Mesendoderm (in vitro differentiated cells): ENCODE measurements at regions not wholly inside any gene's neighbourhood (a gene's known extent, or its start where the extent isn't known, plus 50 kb on each side); places are given as distances from the start of the nearest gene placed in this dataset.

Experiments
- DNase-seq: peaks from one replicate; pipeline ENCODE4 v3.0.0; 2013
- H2AK5ac ChIP-seq: 2 replicates; pipeline ENCODE4 v1.6.1; 2013; ENCODE audit warnings: low read length, inconsistent platforms
- H2BK120ac ChIP-seq: 2 replicates; pipeline ENCODE4 v1.6.1; 2013; ENCODE audit warnings: low read depth, mild to moderate bottlenecking, low read length, moderate library complexity, mixed read lengths
- H2BK15ac ChIP-seq: replicated peaks from 2 replicates; pipeline ENCODE4 v1.6.1; 2013; ENCODE audit warnings: low read depth, mild to moderate bottlenecking, moderate library complexity
- H2BK5ac ChIP-seq: 2 replicates; pipeline ENCODE4 v1.6.1; 2013; ENCODE audit warnings: low read length, inconsistent platforms
- H3K18ac ChIP-seq: 2 replicates; pipeline ENCODE4 v1.6.1; 2013; ENCODE audit warnings: mild to moderate bottlenecking, low read length, mixed read lengths
- H3K23ac ChIP-seq: one replicate; pipeline ENCODE4 v1.6.1; 2013; ENCODE audit warnings: low read length
- H3K27ac ChIP-seq: 2 replicates; pipeline ENCODE4 v1.5.1; 2013; ENCODE audit warnings: low read depth, mild to moderate bottlenecking, inconsistent platforms, low read length, moderate library complexity
- H3K27me3 ChIP-seq: 2 replicates; pipeline ENCODE4 v1.6.1; 2013; ENCODE audit warnings: low read length, control low read depth, mild to moderate bottlenecking, inconsistent platforms; ENCODE audit not compliant: insufficient read depth, poor library complexity
- H3K36me3 ChIP-seq: 2 replicates; pipeline ENCODE4 v1.6.1; 2013; ENCODE audit warnings: low read length, inconsistent platforms; ENCODE audit not compliant: control insufficient read depth, insufficient read depth
- H3K4ac ChIP-seq: one replicate; pipeline ENCODE4 v1.6.1; 2013; ENCODE audit warnings: low read depth, mild to moderate bottlenecking, low read length, moderate library complexity
- H3K4me1 ChIP-seq: 2 replicates; pipeline ENCODE4 v1.6.1; 2013; ENCODE audit warnings: low read depth, low read length, inconsistent platforms; ENCODE audit not compliant: control insufficient read depth
- H3K4me2 ChIP-seq: 2 replicates; pipeline ENCODE4 v1.6.1; 2013; ENCODE audit warnings: low read length
- H3K4me3 ChIP-seq: 2 replicates; pipeline ENCODE4 v1.5.1; 2013; ENCODE audit warnings: mild to moderate bottlenecking, low read length
- H3K56ac ChIP-seq: one replicate; pipeline ENCODE4 v1.6.1; 2013; ENCODE audit warnings: low read length
- H3K79me1 ChIP-seq: 2 replicates; pipeline ENCODE4 v1.6.1; 2013; ENCODE audit warnings: low read length, inconsistent platforms
- H3K79me2 ChIP-seq: 2 replicates; pipeline ENCODE4 v1.6.1; 2013; ENCODE audit warnings: mild to moderate bottlenecking, low read length; ENCODE audit not compliant: control insufficient read depth, insufficient read depth
- H3K9ac ChIP-seq: 2 replicates; pipeline ENCODE4 v1.6.1; 2013; ENCODE audit warnings: low read length, inconsistent platforms
- H4K5ac ChIP-seq: one replicate; pipeline ENCODE4 v1.6.1; 2013; ENCODE audit warnings: low read length
- H4K8ac ChIP-seq: one replicate; pipeline ENCODE4 v1.6.1; 2013; ENCODE audit warnings: low read depth, mild to moderate bottlenecking, control low read depth, low read length, moderate library complexity
- WGBS: extraction: QIAGEN DNeasy Blood & Tissue Kit; methylation state at CpG from one replicate; pipeline ENCODE4 v1.1.7; 2013; ENCODE audit warnings: low lambda C conversion rate, missing lambda C conversion rate; ENCODE audit not compliant: insufficient coverage; ENCODE audit errors: extremely low coverage; 5-methylcytosine and 5-hydroxymethylcytosine counted together

GRCh38 chr13:85597790-85598500 lies 201.3 kb downstream of the SLITRK6 start:
- no CpG with 5 or more reads among the region's 4 CpGs for whole genome bisulfite sequencing
- no peak overlapping the region for H3K4me2 ChIP-seq
- DNase-seq: no peak

DNA sequence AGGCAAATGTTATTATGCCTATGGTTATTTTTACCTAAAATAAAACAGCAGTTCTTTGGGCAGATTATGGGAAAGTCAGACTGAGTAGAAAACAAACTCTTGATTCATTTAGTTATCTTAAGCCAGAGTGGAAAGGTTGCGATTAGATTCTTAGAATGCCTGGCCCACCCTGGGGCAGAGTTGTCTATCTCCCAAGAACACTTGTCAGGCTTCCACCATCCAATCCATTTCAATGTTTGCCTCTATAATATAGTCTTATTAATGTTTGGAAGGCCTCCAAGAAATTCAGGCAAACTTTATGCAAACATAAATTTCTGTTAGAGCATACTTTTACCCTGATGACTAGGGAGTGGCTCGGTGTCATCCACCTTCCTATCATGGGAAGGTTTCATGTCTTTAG lies 207.0 kb downstream of the SLITRK6 start:
- Histone ChIP-seq H3K9ac (no peak overlapping the region), H3K27ac (no peak overlapping the region), H4K8ac (no peak overlapping the region), H3K4me2 (no peak overlapping the region), H3K4me3 (no peak overlapping the region), H2BK5ac (no peak overlapping the region), H2BK15ac (no peak overlapping the region), H3K79me2 (no peaks in the 10 kb centered on the region), H4K5ac (no peak overlapping the region), H3K18ac (no peak overlapping the region), H2BK120ac (no peak overlapping the region), H2AK5ac (no peak overlapping the region), H3K79me1 (no peaks in the 10 kb centered on the region), H3K27me3 (no peaks in the 10 kb centered on the region), H3K23ac (no peak overlapping the region), H3K36me3 (no peaks in the 10 kb centered on the region), H3K4ac (no peak overlapping the region), H3K56ac (no peak overlapping the region), H3K4me1 (no peaks in the 10 kb centered on the region)
- no peak for DNase-seq
- WGBS: no CpG with 5 or more reads among the region's 2 CpGs

More at GRCh38 chr13:85597790-85598500, 201.3 kb downstream of the SLITRK6 start:
- no peak overlapping the region for H3K4me3 ChIP-seq
- H3K23ac ChIP-seq: no peak overlapping the region
- no peak overlapping the region for H2AK5ac ChIP-seq
- no peak overlapping the region for H3K4ac ChIP-seq
- H3K9ac ChIP-seq: no peak overlapping the region
- H4K8ac ChIP-seq: no peak overlapping the region
- H2BK5ac ChIP-seq: no peak overlapping the region
- no peak overlapping the region for H3K56ac ChIP-seq
- no peak overlapping the region for H2BK15ac ChIP-seq
- H3K27me3 ChIP-seq: no peaks in the 10 kb centered on the region
- H3K79me1 ChIP-seq: no peaks in the 10 kb centered on the region
- H4K5ac ChIP-seq: no peak overlapping the region
- H3K79me2 ChIP-seq: no peaks in the 10 kb centered on the region
- no peaks in the 10 kb centered on the region for H3K36me3 ChIP-seq
- no peak overlapping the region for H3K18ac ChIP-seq
- no peaks in the 10 kb centered on the region for H3K4me1 ChIP-seq
- no peak overlapping the region for H2BK120ac ChIP-seq
- no peak overlapping the region for H3K27ac ChIP-seq

DNA sequence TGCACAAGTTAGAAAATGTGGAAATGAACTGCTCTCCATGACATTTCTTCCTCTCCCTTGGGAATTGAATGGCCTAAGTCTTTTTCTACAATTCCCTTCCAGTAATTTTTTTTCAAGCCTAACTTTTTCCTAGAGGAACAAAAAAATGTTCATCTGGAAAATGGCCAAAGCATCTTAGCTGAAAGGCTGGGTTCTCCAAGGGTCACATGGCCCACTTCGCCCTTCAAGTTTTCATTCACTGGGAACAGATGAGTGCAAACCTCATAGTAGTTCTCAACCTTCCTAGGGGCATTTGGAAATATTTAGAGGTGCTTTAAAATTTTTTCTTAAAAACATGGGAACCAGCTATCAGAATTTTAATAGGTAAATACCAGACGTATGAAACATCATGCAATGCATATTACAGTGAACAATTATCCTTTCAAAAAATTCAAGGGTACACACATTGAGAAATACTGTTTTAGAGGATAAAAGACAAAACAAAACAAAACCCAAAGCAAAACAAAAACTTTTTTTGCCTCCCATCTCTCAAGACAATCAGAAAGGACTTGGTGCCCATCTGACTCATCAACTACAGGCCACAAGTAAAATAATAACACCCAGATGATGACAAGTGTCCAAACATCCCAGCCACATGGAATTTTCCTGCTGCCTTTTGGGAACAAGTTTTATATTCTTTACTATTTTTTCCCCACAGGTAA lies 208.8 kb downstream of the SLITRK6 start:
- Histone ChIP-seq H3K27me3 (no peaks in the 10 kb centered on the region), H3K4ac (no peak overlapping the region), H3K18ac (no peak overlapping the region), H2AK5ac (no peak overlapping the region), H4K5ac (no peak overlapping the region), H3K9ac (no peak overlapping the region), H3K4me1 (no peaks in the 10 kb centered on the region), H3K79me1 (no peaks in the 10 kb centered on the region), H2BK120ac (no peak overlapping the region), H3K27ac (no peak overlapping the region), H3K23ac (no peak overlapping the region), H3K36me3 (no peaks in the 10 kb centered on the region), H2BK15ac (no peak overlapping the region), H3K56ac (no peak overlapping the region), H3K4me3 (no peak overlapping the region), H3K79me2 (no peaks in the 10 kb centered on the region), H3K4me2 (no peak overlapping the region), H4K8ac (no peak overlapping the region), H2BK5ac (no peak overlapping the region)
- DNase-seq: no peak
- WGBS: no CpG with 5 or more reads among the region's 2 CpGs

DNA sequence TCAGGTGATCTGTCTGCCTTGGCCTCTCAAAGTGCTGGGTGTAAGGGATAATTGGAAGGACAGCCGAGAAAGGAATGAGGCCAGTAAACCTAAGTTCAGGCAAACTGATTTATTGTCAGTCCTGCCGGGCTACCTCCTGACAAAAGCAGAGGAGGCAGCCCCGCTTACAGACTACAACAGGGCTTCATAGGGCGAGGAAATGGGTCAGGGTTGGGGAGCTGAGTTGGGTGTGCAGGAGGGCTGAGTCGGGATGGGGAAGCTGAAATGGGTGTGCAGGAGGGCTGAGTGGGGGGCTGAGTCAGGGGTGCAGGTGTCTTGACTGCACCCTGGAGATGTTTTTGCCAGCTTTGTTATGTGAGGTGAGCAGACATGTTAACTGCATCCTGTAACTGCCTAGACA lies 210.2 kb downstream of the SLITRK6 start:
- H3K79me1 ChIP-seq: no peaks in the 10 kb centered on the region
- no peaks in the 10 kb centered on the region for H3K4me1 ChIP-seq
- no peak overlapping the region for H3K23ac ChIP-seq
- H3K4me3 ChIP-seq: no peak overlapping the region
- no peak overlapping the region for H3K27ac ChIP-seq
- no peaks in the 10 kb centered on the region for H3K36me3 ChIP-seq
- no peak overlapping the region for H3K4ac ChIP-seq
- no CpG with 5 or more reads among the region's 5 CpGs for WGBS
- H4K8ac ChIP-seq: no peak overlapping the region
- H2BK5ac ChIP-seq: no peak overlapping the region
- no peak overlapping the region for H2BK120ac ChIP-seq
- H3K27me3 ChIP-seq: no peaks in the 10 kb centered on the region
- no peak for DNase-seq
- no peak overlapping the region for H3K4me2 ChIP-seq
- no peaks in the 10 kb centered on the region for H3K79me2 ChIP-seq
- H3K18ac ChIP-seq: no peak overlapping the region
- H2AK5ac ChIP-seq: no peak overlapping the region
- no peak overlapping the region for H3K9ac ChIP-seq
- H3K56ac ChIP-seq: no peak overlapping the region
- H4K5ac ChIP-seq: no peak overlapping the region
- no peak overlapping the region for H2BK15ac ChIP-seq

DNA sequence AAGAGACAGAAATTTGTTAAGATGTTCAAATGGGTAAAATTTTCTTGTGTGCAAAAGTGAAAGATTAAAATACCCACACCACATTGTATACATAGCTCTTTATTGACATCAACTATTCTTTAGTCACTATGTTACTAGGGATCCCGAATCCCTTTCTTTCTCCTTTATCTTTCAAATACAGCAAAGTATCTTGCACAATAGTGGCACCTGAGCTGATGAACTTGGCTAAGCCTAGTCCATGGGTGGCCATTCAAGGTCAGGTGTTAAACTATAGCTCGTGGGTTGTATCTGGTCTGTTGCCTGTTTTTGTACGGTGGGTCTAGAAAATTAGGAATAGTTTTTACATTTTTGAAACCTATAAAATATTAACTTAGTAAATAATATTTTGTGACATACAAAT lies 210.9 kb downstream of the SLITRK6 start:
- Histone ChIP-seq H3K79me1 (no peaks in the 10 kb centered on the region), H3K27me3 (no peaks in the 10 kb centered on the region), H3K4me3 (no peak overlapping the region), H3K79me2 (no peaks in the 10 kb centered on the region), H4K5ac (no peak overlapping the region), H3K23ac (no peak overlapping the region), H2AK5ac (no peak overlapping the region), H3K18ac (no peak overlapping the region), H3K36me3 (no peaks in the 10 kb centered on the region), H3K4me1 (no peaks in the 10 kb centered on the region), H2BK120ac (no peak overlapping the region), H3K56ac (no peak overlapping the region), H2BK5ac (no peak overlapping the region), H4K8ac (no peak overlapping the region), H3K4ac (no peak overlapping the region), H3K4me2 (no peak overlapping the region), H2BK15ac (no peak overlapping the region), H3K9ac (no peak overlapping the region), H3K27ac (no peak overlapping the region)
- DNase-seq: no peak
- no CpG with 5 or more reads among the region's 3 CpGs for WGBS

- Histone ChIP-seq H3K4me2 (no peak overlapping the region), H2BK15ac (no peak overlapping the region), H2BK120ac (no peak overlapping the region), H3K4me1 (no peaks in the 10 kb centered on the region), H3K27me3 (no peaks in the 10 kb centered on the region), H3K4me3 (no peak overlapping the region), H3K36me3 (no peaks in the 10 kb centered on the region), H3K18ac (no peak overlapping the region), H2BK5ac (no peak overlapping the region), H3K56ac (no peak overlapping the region), H3K4ac (no peak overlapping the region), H4K8ac (no peak overlapping the region), H4K5ac (no peak overlapping the region), H3K27ac (no peak overlapping the region), H2AK5ac (no peak overlapping the region), H3K79me2 (no peaks in the 10 kb centered on the region), H3K9ac (no peak overlapping the region), H3K23ac (no peak overlapping the region), H3K79me1 (no peaks in the 10 kb centered on the region)
- DNase-seq: no peak
Observed at GRCh38 chr13:85586856-85587255, 212.4 kb downstream of the SLITRK6 start.
